ENCODE measurements at regions not wholly inside any gene's neighbourhood (a gene's known extent, or its start where the extent isn't known, plus 50 kb on each side); places are given as distances from the start of the nearest gene placed in this dataset.
A peak's percentile ranks its signal among the peaks of the same experiment; 100 is the strongest.

DNA sequence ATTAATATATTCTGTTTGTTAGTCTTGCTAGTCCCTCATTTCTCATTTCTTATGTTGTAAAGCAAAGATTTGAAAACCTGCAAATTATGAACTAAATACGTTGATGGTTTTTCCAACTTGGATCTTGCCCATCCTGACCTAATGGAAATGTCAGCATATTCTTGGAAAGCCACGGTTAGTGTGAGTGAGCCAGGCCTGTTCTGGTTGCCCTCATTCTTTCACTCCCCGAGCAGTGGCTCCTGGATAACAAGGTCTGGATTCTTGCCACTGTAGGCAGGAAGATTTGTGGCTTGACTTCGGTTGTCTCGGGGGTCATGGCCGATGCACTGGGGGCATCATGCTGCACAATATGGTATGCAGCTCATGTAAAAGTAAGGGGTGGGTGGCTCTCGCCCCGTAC, 359.1 kb downstream of the MEIS1 start:
- DNase-seq (ENCODE audit: low read depth in 2 of 2): no peak

GRCh38 chr2:66794551-66794950, 359.6 kb downstream of the MEIS1 start:
- no peak for DNase-seq (ENCODE audit: low read depth in 2 of 2)

DNA sequence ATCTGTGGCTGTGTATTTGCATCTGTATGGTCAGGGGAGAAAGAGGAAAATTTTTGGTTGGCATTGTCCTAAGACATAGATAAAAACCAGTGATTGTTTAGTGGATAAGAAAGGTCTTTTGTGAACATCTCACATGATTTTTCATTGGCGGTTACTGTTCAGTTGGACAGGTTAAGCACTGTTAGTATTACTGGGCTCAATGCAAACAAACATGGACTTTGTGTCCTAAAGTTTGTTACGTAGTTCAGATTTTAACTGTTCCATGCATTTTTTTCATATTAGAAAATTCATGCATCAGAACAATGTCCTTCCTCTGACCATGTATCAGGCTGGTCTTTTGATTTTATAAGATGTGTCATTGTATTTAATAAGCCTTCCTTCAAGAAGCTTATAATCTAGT, 368.0 kb downstream of the MEIS1 start:
- DNase-seq (ENCODE audit: low read depth in 2 of 2): no peak

DNA sequence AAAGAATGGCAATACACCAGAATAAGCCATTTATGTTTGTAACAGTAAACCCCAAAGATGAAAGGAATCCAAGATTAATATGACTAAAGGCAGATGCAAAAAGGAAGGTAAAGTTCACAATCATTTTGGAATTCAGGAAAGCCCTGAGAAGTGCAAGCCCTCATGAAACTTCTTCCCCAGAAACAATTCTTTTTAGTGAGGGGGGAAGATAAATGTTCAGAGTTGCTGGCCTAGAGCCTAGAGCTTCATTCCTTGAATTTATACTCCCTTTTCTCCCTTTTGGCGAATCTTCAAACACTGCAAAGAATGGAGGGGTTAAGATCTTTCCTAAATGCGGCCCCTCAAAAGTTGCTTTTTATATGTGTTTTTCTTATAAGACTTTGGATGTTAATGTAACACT, 368.8 kb downstream of the MEIS1 start:
- peak; percentile 47 to 68 for DNase-seq (ENCODE audit: low read depth in 2 of 2)

- DNase-seq (ENCODE audit: low read depth in 2 of 2): no peak
Observed at GRCh38 chr2:66805016-66805865, 370.3 kb downstream of the MEIS1 start.

DNA sequence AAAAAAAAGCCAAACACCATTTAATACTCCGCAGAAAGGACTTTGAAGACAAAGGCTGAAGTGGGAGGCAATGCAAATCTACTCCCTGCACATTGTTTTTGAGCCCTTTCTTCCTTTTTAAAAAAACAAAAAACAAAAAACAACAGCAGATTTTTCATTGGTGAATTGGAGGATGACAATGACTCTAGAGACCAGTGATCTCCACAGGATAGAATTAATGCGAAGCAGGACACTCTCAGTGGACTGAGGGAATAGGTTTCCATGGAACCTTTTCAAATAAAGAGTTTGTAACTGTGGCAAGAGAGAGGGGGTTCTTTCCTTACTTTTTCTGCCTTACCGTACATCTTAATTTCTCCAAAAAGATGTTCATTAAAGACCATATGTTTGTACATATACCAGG, 371.0 kb downstream of the MEIS1 start:
- DNase-seq (ENCODE audit: low read depth in 2 of 2): no peak

- DNase-seq (ENCODE audit: low read depth in 2 of 2): no peak
Observed at GRCh38 chr2:66813525-66813924, 378.6 kb downstream of the MEIS1 start.

- DNase-seq (ENCODE audit: low read depth in 2 of 2): no peak
Observed at GRCh38 chr2:66813976-66814375, 379.1 kb downstream of the MEIS1 start.

GRCh38 chr2:66814916-66815315, 380.0 kb downstream of the MEIS1 start:
- DNase-seq (ENCODE audit: low read depth in 2 of 2): no peak

- DNase-seq (ENCODE audit: low read depth in 2 of 2): no peak
Observed at GRCh38 chr2:66815886-66816285, 381.0 kb downstream of the MEIS1 start.

GRCh38 chr2:66821168-66821567, 386.2 kb downstream of the MEIS1 start:
- no peak for DNase-seq (ENCODE audit: low read depth in 2 of 2)

- DNase-seq (ENCODE audit: low read depth in 2 of 2): no peak
Observed at GRCh38 chr2:66822186-66822585, 387.3 kb downstream of the MEIS1 start.

GRCh38 chr2:66824926-66825325, 390.0 kb downstream of the MEIS1 start:
- no peak for DNase-seq (ENCODE audit: low read depth in 2 of 2)

- no peak for DNase-seq (ENCODE audit: low read depth in 2 of 2)
Observed at GRCh38 chr2:66827851-66828250, 392.9 kb downstream of the MEIS1 start.

GRCh38 chr2:66828876-66829275, 394.0 kb downstream of the MEIS1 start:
- DNase-seq (ENCODE audit: low read depth in 2 of 2): no peak

DNA sequence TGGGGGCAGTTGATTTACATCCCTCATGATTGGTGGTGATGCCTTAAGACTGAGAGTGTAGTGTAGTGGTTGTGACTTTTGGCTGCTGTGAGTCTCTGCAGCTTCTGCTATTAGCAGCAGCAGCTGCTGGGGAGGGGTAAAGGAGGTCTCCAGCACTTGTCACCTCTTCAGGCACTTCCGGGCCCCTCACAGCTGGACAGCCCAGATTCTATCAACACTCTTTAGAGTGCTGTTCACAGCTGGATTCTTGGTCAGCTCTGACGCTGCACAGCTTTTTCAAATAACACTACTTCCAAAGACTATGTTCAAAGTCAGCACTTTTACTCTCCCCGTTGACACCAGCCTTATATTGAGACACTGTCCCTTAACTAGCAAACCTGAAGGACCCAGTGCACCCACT, 396.0 kb downstream of the MEIS1 start:
- no peak for DNase-seq (ENCODE audit: low read depth in 2 of 2)

DNA sequence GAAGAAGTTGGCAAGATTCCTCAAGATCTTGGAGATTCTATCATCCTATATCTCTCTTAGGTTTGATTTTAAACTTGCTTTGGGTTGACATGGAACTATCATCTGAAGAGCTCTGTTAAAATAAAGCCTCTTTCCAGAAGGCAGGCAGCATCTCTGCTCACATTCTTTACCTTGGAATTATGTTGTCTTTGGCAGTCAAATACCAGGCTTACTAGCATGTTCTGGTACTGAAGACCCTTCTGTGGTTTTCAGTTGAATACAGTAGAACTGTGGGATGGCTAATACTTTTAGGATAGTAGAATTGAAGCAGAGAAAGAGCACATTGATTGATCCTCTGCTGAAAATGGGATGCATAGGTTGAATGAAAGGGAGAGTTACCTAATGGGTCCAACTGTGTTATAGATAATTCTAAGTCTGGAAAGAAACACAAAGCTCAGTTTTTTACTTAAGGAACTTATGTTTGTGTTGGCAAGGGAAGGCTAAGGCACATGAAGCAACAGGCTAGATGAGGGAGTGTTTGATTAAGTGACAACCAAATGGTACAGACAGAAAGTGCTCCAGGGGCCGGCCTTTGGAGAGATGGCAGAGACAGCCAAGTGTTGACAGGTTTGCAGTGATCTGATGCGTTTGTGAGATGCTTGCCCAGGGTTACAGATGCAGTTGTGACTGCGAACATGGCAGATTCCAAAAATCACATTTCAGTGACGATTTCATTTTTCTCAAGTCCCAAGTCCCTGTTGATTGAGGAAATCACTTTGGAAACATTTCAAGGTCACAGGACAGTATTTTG, 397.9 kb downstream of the MEIS1 start:
- DNase-seq (ENCODE audit: low read depth in 2 of 2): peak in 1 of 2 experiments; percentile 8

- no peak for DNase-seq (ENCODE audit: low read depth in 2 of 2)
Observed at GRCh38 chr2:66834859-66835258, 399.9 kb downstream of the MEIS1 start.

DNA sequence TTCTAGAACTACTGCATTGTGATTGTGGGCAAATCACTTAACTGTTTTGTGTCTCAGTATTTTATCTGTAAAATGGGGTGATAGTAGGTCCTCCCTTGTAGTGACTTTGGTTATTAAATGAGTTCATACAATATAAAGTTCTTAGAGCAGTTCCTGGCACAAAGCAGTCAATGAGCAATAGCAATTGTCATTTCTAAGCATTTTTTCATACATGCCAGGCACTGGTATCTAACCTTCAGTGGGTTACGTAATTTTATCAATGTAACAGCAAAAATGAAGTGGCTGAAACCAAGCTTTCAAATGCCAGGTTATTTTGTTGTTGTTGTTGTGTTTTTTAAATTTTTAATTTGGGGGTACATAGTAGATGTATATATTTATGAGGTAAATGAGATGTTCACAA, 401.9 kb downstream of the MEIS1 start:
- DNase-seq (ENCODE audit: low read depth in 2 of 2): no peak

- peak; percentile 98 for DNase-seq (ENCODE audit: low read depth in 2 of 2)
Observed at GRCh38 chr2:66839551-66840320, 404.8 kb downstream of the MEIS1 start.

GRCh38 chr2:66840321-66841002, 405.5 kb downstream of the MEIS1 start:
- peak; percentile 42 to 55 for DNase-seq (ENCODE audit: low read depth in 2 of 2)

- DNase-seq (ENCODE audit: low read depth in 2 of 2): no peak
Observed at GRCh38 chr2:66843847-66844246, 408.9 kb downstream of the MEIS1 start.
